Keratinocyte (primary cell): ENCODE measurements at regions not wholly inside any gene's neighbourhood (a gene's known extent, or its start where the extent isn't known, plus 50 kb on each side); places are given as distances from the start of the nearest gene placed in this dataset.

Source experiments
- DNase-seq: peaks from one replicate; pipeline ENCODE4 v3.0.0-alpha.2; 2011; ENCODE audit warnings: low read depth, missing footprints, low spot score
- FAIRE-seq: peaks from 2 replicates; lab custom pipeline; 2011; peaks lifted over from hg19 to GRCh38; lab: Jason Lieb, UNC
- H2AFZ ChIP-seq: 2 replicates; pipeline ENCODE4 v1.6.0; 2012; ENCODE audit warnings: low read length, control low read depth, inconsistent platforms; ENCODE audit not compliant: control insufficient read depth
- H3K27ac ChIP-seq: 2 replicates; pipeline ENCODE4 v1.5.1; 2011; ENCODE audit warnings: low read length; ENCODE audit not compliant: control insufficient read depth, insufficient read depth
- H3K27me3 ChIP-seq: 3 replicates; pipeline ENCODE4 v1.6.0; 2011; ENCODE audit warnings: low read length; ENCODE audit not compliant: control insufficient read depth, insufficient read depth; ENCODE audit errors: extremely low read depth
- H3K36me3 ChIP-seq, 2 experiments: 2 replicates in 1 of 2; 3 replicates in 1 of 2; pipeline ENCODE4 v1.5.1; 2011; ENCODE audit warnings: low read length in 2 of 2, mild to moderate bottlenecking in 1 of 2; ENCODE audit not compliant: control insufficient read depth in 2 of 2, insufficient read depth in 2 of 2; ENCODE audit errors: extremely low read depth in 1 of 2
- H3K4me1 ChIP-seq: 3 replicates; pipeline ENCODE4 v1.5.1; 2011; ENCODE audit warnings: low read length; ENCODE audit not compliant: control insufficient read depth, insufficient read depth; ENCODE audit errors: extremely low read depth
- H3K4me2 ChIP-seq: 3 replicates; pipeline ENCODE4 v1.6.0; 2011; ENCODE audit warnings: low read depth, low read length; ENCODE audit not compliant: control insufficient read depth, insufficient read depth; ENCODE audit errors: extremely low read depth
- H3K4me3 ChIP-seq, 3 experiments: fragments of 200-600 bp in 1 of 3; sonication (generic) in 1 of 3; 2 replicates in 2 of 3; 3 replicates in 1 of 3; pipeline ENCODE4 v1.5.1; 2011 to 2016; ENCODE audit warnings: low read length in 3 of 3, mild to moderate bottlenecking in 3 of 3, control low read depth in 2 of 3, inconsistent platforms in 1 of 3, low read depth in 1 of 3, mixed read lengths in 1 of 3, mixed run types in 1 of 3, moderate library complexity in 1 of 3; ENCODE audit not compliant: control insufficient read depth in 2 of 3, insufficient read depth in 2 of 3; ENCODE audit errors: extremely low read depth in 1 of 3
- H3K79me2 ChIP-seq: 2 replicates; pipeline ENCODE4 v1.6.0; 2012; ENCODE audit warnings: low read length; ENCODE audit not compliant: control insufficient read depth, insufficient read depth
- H3K9ac ChIP-seq: 3 replicates; pipeline ENCODE4 v1.6.0; 2011; ENCODE audit warnings: low read length; ENCODE audit not compliant: control insufficient read depth, insufficient read depth; ENCODE audit errors: extremely low read depth
- H3K9me1 ChIP-seq: 3 replicates; pipeline ENCODE4 v1.6.0; 2011; ENCODE audit warnings: low read length; ENCODE audit not compliant: control insufficient read depth, insufficient read depth; ENCODE audit errors: extremely low read depth
- H3K9me3 ChIP-seq: 2 replicates; pipeline ENCODE4 v1.5.1; 2012; ENCODE audit warnings: low read depth, low read length; ENCODE audit not compliant: control insufficient read depth
- H4K20me1 ChIP-seq: 3 replicates; pipeline ENCODE4 v1.6.0; 2011; ENCODE audit warnings: low read length; ENCODE audit not compliant: control insufficient read depth, insufficient read depth; ENCODE audit errors: extremely low read depth
- EZH2 ChIP-seq: IDR thresholded peaks from one replicate; pipeline ENCODE4 v1.6.1; 2012; ENCODE audit warnings: inconsistent platforms, mild to moderate bottlenecking, low read length, moderate library complexity
- dilution Hi-C: fragments of 300-500 bp; cut with MboI; formaldehyde crosslinking; loops from one replicate; pipeline ENCODE4 v1.7.0; 2020; ENCODE audit warnings: low sequenced_read_pairs; ENCODE audit not compliant: extremely low pct_ligation_motif_present
- TF ChIP-seq, protein P1 (sequence below), 3 experiments: IDR thresholded peaks in 1 of 3; conservative IDR thresholded peaks in 1 of 3; optimal IDR thresholded peaks in 1 of 3; 2 replicates in 2 of 3; 3 replicates in 1 of 3; pipeline versions ENCODE3 to v1.5.1; 2011; ENCODE audit warnings: low read length in 3 of 3, mild to moderate bottlenecking in 3 of 3, moderate library complexity in 2 of 3, control low read depth in 1 of 3, inconsistent platforms in 1 of 3; ENCODE audit not compliant: insufficient read depth in 2 of 3; ENCODE audit errors: extremely low read depth in 1 of 3

GRCh38 chr1:185532856-185533255 is 201.3 kb upstream of the HMCN1 start:
- H3K4me1 ChIP-seq = peaks cover 8% of the 10 kb centered on the region
- no peak overlapping the region for H3K4me3 ChIP-seq
- no peak overlapping the region for H2AFZ ChIP-seq
- no peaks in the 10 kb centered on the region for H3K79me2 ChIP-seq
- no peaks in the 10 kb centered on the region for H4K20me1 ChIP-seq
- H3K27ac ChIP-seq = no peak overlapping the region
- no peak overlapping the region for H3K9ac ChIP-seq
- no peaks in the 10 kb centered on the region for H3K9me3 ChIP-seq
- H3K4me2 ChIP-seq = no peak overlapping the region
- no peaks in the 10 kb centered on the region for H3K27me3 ChIP-seq
- H3K9me1 ChIP-seq = no peaks in the 10 kb centered on the region
- no peaks in the 10 kb centered on the region for H3K36me3 ChIP-seq
- dilution Hi-C loops = no loop called here
- DNase-seq = no peak
- FAIRE-seq = no peak
- TF ChIP-seq EZH2 = no peak
- TF ChIP-seq, protein P1, sequence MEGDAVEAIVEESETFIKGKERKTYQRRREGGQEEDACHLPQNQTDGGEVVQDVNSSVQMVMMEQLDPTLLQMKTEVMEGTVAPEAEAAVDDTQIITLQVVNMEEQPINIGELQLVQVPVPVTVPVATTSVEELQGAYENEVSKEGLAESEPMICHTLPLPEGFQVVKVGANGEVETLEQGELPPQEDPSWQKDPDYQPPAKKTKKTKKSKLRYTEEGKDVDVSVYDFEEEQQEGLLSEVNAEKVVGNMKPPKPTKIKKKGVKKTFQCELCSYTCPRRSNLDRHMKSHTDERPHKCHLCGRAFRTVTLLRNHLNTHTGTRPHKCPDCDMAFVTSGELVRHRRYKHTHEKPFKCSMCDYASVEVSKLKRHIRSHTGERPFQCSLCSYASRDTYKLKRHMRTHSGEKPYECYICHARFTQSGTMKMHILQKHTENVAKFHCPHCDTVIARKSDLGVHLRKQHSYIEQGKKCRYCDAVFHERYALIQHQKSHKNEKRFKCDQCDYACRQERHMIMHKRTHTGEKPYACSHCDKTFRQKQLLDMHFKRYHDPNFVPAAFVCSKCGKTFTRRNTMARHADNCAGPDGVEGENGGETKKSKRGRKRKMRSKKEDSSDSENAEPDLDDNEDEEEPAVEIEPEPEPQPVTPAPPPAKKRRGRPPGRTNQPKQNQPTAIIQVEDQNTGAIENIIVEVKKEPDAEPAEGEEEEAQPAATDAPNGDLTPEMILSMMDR (optimal IDR thresholded peaks at IDR 0.05 in 1 of 3, IDR thresholded peaks at IDR 0.05 in 1 of 3, conservative IDR thresholded peaks at IDR 0.05 in 1 of 3; ENCODE audit: extremely low read depth in 1 of 3, insufficient read depth in 2 of 3, low read length in 3 of 3) = no peak

DNA sequence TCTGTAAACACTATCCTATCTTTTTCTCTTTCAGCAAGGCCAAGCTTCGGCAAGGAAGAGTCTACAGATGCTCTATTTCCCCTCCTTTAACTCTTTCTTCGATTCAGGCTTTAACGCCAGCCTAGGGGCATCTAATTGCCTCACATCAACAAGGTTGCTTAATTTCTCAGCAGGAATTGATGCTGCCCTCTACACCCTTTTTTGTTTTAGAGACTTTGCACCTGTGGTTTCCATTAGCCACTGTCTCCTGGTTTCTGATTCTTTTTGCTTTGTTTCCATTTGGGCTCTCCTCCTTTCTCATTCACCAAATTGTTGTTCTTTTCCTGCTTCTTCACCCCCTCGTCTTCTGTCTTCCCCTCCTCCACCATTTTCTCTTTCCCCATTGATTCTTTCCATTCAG is 202.4 kb upstream of the HMCN1 start:
- Histone ChIP-seq H3K27ac (no peak overlapping the region), H3K4me3 (no peak overlapping the region), H3K9me1 (no peaks in the 10 kb centered on the region), H3K36me3 (no peaks in the 10 kb centered on the region), H3K4me2 (no peak overlapping the region), H2AFZ (no peak overlapping the region), H3K9me3 (no peaks in the 10 kb centered on the region), H3K27me3 (no peaks in the 10 kb centered on the region), H3K4me1 (peaks cover 8% of the 10 kb centered on the region), H3K9ac (no peak overlapping the region), H3K79me2 (no peaks in the 10 kb centered on the region), H4K20me1 (no peaks in the 10 kb centered on the region)
- DNase-seq = no peak
- TF ChIP-seq EZH2 = no peak
- TF ChIP-seq, protein P1 (optimal IDR thresholded peaks at IDR 0.05 in 1 of 3, IDR thresholded peaks at IDR 0.05 in 1 of 3, conservative IDR thresholded peaks at IDR 0.05 in 1 of 3; ENCODE audit: extremely low read depth in 1 of 3, insufficient read depth in 2 of 3, low read length in 3 of 3) = no peak
- dilution Hi-C loops = no loop called here
- FAIRE-seq = no peak
